H1 (cell line): ENCODE measurements at regions not wholly inside any gene's neighbourhood (a gene's known extent, or its start where the extent isn't known, plus 50 kb on each side); places are given as distances from the start of the nearest gene placed in this dataset.
"Not testable (repeated sequence)": the region's sequence is repeated elsewhere in the genome, so short reads cannot be mapped to it uniquely, and the experiment has no call there.

Experiments
- CHD1 ChIP-seq: IDR thresholded peaks from 2 replicates; pipeline ENCODE4 v1.6.1; 2012; ENCODE audit warnings: low read depth, low read length, improper control_type of control experiment
- EZH2 ChIP-seq: fragments of 200-600 bp; sonication (generic); IDR thresholded peaks from 2 replicates; pipeline ENCODE4 v1.7.1; 2012; ENCODE audit warnings: low read depth, mild to moderate bottlenecking, moderate library complexity, low read length, inconsistent platforms; ENCODE audit not compliant: severe bottlenecking
- POLR2A ChIP-seq, 2 experiments: IDR thresholded peaks; 1 replicate in 1 of 2; 2 replicates in 1 of 2; pipeline ENCODE4 v1.6.1; 2011; ENCODE audit warnings: low read depth in 2 of 2, low read length in 2 of 2, mild to moderate bottlenecking in 2 of 2; ENCODE audit errors: control extremely low read depth in 1 of 2
- POLR2AphosphoS5 ChIP-seq: IDR thresholded peaks from 2 replicates; pipeline ENCODE4 v1.6.1; 2011; ENCODE audit warnings: low read depth, low read length
- RXRA ChIP-seq: IDR thresholded peaks from 2 replicates; pipeline ENCODE4 v1.6.1; 2011; ENCODE audit warnings: low read depth, mild to moderate bottlenecking, low read length, moderate library complexity; ENCODE audit not compliant: insufficient read depth
- SIN3A ChIP-seq, 2 experiments: IDR thresholded peaks in 1 of 2; conservative IDR thresholded peaks in 1 of 2; 2 replicates each; pipeline ENCODE4 v1.6.1; 2011 to 2012; ENCODE audit warnings: low read length in 2 of 2, improper control_type of control experiment in 1 of 2, low read depth in 1 of 2, mild to moderate bottlenecking in 1 of 2
- TAF1 ChIP-seq: IDR thresholded peaks from 2 replicates; pipeline ENCODE4 v1.6.1; 2011; ENCODE audit warnings: mild to moderate bottlenecking, low read depth, low read length
- TF ChIP-seq, protein P1 (sequence below), 3 experiments: IDR thresholded peaks; 1 replicate in 2 of 3; 2 replicates in 1 of 3; pipeline versions ENCODE4 v1.5.1 to v1.6.1; 2011; ENCODE audit warnings: low read length in 3 of 3, mild to moderate bottlenecking in 3 of 3, inconsistent platforms in 2 of 3, low read depth in 1 of 3, moderate library complexity in 1 of 3; ENCODE audit not compliant: insufficient read depth in 1 of 3; ENCODE audit errors: control extremely low read depth in 1 of 3
- TF ChIP-seq, protein P2 (sequence below): IDR thresholded peaks from 2 replicates; pipeline ENCODE4 v1.6.1; 2012; ENCODE audit warnings: low read length, inconsistent platforms

DNA sequence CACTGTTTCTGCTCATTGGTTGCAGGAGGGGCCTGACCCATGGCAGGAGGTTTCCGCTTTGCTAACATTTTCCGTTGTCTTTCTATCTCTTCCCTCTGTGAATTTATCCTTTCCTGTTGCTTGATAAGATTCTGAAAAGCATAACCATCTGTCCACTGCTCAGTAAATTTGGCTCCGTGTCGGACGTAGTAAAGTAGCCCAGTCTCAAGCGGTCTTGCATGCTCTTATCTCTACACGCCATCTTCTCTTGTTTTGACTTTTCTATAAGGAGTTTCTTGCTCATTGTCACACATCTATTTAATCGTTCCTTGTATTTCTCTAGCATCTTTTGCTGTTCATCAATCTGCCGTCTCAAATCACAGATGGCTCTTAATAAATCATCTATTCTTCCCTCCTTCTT, 216.3 kb upstream of the CCL2 start:
- not testable (repeated sequence) for TF ChIP-seq CHD1; POLR2AphosphoS5; SIN3A (conservative IDR thresholded peaks at IDR 0.05 in 1 of 2, IDR thresholded peaks at IDR 0.05 in 1 of 2; ENCODE audit: low read depth in 1 of 2, low read length in 2 of 2); POLR2A (IDR thresholded peaks at IDR 0.05; ENCODE audit: control extremely low read depth in 1 of 2, low read depth in 2 of 2, low read length in 2 of 2); RXRA; EZH2; TAF1
- TF ChIP-seq, protein P1, sequence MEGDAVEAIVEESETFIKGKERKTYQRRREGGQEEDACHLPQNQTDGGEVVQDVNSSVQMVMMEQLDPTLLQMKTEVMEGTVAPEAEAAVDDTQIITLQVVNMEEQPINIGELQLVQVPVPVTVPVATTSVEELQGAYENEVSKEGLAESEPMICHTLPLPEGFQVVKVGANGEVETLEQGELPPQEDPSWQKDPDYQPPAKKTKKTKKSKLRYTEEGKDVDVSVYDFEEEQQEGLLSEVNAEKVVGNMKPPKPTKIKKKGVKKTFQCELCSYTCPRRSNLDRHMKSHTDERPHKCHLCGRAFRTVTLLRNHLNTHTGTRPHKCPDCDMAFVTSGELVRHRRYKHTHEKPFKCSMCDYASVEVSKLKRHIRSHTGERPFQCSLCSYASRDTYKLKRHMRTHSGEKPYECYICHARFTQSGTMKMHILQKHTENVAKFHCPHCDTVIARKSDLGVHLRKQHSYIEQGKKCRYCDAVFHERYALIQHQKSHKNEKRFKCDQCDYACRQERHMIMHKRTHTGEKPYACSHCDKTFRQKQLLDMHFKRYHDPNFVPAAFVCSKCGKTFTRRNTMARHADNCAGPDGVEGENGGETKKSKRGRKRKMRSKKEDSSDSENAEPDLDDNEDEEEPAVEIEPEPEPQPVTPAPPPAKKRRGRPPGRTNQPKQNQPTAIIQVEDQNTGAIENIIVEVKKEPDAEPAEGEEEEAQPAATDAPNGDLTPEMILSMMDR (IDR thresholded peaks at IDR 0.05; ENCODE audit: control extremely low read depth in 1 of 3, insufficient read depth in 1 of 3, low read depth in 1 of 3, low read length in 3 of 3), result not testable (repeated sequence)
- TF ChIP-seq, protein P2, sequence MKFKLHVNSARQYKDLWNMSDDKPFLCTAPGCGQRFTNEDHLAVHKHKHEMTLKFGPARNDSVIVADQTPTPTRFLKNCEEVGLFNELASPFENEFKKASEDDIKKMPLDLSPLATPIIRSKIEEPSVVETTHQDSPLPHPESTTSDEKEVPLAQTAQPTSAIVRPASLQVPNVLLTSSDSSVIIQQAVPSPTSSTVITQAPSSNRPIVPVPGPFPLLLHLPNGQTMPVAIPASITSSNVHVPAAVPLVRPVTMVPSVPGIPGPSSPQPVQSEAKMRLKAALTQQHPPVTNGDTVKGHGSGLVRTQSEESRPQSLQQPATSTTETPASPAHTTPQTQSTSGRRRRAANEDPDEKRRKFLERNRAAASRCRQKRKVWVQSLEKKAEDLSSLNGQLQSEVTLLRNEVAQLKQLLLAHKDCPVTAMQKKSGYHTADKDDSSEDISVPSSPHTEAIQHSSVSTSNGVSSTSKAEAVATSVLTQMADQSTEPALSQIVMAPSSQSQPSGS, result not testable (repeated sequence)
